HG03280 (cell line): ENCODE measurements at regions not wholly inside any gene's neighbourhood (a gene's known extent, or its start where the extent isn't known, plus 50 kb on each side); places are given as distances from the start of the nearest gene placed in this dataset.

Experiments
- ATAC-seq: cut with Tn5 transposase; IDR thresholded peaks from one replicate; pipeline ENCODE4 v1.9.1; 2021; ENCODE audit warnings: mild to moderate bottlenecking, moderate library complexity; ENCODE audit not compliant: unreplicated experiment

DNA sequence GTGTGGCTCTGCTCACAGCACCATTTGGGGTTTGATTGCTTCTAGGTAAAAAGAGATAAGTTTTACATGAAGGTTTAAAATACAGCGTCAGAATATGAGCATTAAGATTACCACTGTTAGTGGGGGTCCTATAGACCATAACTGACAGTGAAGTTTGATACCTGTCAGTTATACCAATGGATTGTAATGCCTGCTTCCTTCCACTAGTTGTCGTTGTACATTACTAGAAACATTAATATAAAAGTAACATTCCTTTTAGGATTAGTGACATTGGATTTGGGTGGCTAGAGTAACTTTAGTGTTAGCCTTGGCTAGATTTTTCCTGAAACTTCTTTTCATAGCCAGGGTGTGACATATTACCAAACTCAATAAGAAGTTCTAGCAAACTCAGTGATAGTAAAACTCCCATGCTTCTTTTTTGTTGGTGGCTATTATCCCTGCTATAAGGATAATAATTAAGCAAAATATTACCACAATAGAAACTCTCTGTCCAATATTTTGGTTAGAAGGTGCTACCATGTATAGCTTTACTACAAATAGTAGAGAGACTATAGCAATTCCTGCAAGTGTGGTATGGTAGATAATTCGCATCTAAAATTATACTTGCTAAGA lies 57.1 kb downstream of the FAM181B start:
- ATAC-seq, result no peak

- no peak for ATAC-seq
Observed at GRCh38 chr11:82675838-82676237, 57.8 kb downstream of the FAM181B start.

DNA sequence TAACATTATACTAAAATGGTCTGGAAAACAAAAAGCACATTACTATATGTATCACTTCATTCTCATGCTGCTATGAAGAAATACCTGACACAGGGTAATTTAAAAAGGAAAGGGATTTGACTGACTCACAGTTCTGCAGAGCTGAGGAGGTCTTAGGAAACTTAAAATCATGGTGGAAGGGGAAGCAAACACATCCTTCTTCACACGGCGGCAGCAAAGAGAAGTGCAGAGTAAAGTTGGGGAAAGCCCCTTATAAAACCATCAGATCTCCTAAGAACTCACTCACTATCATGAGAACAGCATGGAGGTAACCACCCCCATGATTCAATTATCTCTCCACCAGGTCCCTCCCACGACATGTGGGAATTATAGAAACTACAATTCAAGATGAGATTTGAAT lies 60.0 kb downstream of the FAM181B start:
- no peak for ATAC-seq

DNA sequence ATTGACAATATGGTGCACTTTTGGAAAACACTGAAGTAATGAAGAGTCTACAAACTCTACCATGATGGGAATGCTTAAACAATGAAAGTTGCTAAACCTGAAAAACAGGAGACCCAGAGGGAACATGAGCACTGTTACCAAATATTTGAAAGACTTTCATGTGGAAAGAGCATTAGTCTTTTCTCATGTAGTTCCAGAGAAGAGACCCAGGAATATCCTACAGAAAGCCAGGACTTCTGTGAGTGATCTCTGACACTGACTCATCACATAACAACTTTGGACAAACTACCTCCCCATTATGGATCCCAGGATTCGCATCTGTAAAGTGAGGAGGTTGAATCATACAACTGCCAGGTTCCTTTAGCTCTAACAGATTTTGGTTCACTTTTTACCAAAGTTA lies 62.2 kb downstream of the FAM181B start:
- no peak for ATAC-seq

GRCh38 chr11:82663535-82663934 lies 70.1 kb downstream of the FAM181B start:
- no peak for ATAC-seq

DNA sequence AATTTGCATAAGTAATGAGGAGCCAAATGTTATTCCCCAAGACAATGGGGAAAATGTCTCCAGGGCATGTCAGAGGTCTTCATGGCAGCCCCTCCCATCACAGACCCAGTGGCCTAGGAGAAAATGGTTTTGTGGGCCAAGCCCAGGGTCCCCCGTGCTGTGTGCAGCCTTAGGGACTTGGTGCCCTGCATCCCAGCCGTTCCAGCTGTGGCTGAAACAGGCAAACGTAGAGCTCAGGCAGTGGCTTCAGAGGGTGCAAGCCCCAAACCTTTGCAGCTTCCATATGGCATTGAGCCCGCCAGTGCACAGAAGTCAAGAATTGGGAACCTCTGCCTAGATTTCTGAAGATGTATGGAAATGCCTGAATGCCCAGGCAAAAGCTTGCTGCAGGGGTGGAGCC lies 79.9 kb downstream of the FAM181B start:
- no peak for ATAC-seq

- no peak for ATAC-seq
Observed at GRCh38 chr11:82639251-82639650, 94.4 kb downstream of the FAM181B start.

- ATAC-seq, result no peak
Observed at GRCh38 chr11:82636615-82637014, 97.0 kb downstream of the FAM181B start.

GRCh38 chr11:82634091-82634490 lies 99.6 kb downstream of the FAM181B start:
- no peak for ATAC-seq

DNA sequence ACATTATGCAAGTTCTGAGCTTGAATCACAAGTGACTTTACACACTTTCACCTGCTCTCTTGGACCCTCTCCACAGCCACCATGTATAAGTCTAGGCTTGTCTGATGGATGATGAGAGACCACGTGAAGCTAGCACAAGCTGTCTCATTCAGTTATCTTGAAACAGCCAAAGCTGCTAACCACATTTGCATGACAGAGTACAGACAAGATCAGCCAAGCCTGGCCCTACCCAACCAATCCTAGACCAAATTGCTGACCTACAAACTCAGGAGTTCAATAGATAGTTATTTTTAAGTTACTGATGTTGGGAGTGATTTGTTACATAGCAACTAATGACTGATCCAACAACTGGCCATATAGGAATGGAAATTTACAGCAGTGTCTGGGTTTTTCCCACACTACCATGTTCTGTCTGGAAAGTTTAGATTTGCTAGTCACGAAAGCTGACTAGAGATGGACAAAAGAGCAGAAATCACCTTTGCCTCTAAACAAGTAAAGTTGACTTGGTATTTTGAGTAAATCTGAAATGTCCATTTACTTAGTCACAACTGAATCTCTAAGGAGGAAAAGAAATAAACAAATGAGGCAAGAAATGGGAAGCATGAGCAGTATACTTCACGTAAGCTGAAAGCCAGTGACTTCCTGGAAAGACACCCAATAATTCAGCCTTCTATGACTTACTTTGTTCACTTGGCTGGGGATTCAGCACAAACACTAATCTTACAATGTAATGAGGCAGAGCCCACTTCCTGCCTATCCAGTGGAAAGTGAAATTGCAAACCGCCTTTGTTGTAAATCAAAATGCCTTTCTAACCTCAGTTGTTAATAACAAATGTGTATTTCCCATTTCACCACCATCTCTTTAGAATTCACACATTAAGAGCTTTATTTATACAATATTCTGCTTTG lies 101.7 kb downstream of the FAM181B start:
- ATAC-seq, result peak; percentile 59

DNA sequence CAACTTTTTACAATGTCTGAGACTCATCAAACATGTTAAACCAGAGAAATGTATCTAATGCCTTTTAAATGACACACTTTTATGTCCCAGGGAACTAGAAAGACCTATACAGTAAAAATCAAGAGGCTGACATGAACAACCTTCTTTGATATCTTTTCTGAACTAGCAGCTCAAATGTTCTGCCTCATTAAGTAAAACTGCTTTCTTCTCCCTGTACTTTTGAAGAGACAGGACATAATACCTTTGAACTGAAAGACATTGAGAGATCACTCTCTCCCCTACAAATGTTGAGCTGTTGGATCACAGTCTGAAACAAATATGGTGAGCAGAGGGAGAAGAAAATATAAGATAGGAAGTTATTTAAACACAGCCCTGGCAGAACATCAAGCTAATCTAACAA lies 123.0 kb downstream of the FAM181B start:
- no peak for ATAC-seq

DNA sequence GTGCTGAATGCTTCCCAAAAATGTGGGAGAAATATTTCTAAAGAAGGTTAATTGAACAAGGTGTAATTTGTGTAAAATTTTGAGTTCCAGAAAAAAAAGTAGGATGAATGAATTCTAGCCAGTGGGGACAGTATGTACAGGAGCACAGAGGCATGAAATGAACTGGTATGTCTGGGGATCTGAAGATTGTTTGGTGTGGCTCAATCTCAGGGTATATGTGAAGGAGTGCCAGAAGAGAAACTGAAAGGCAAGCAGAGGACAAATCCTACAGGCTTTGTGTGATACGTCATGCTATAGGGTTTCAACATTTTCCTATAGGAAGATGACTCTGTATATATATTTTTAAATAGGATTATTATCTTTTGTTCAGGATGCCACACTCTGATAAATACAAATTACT lies 126.9 kb downstream of the FAM181B start:
- no peak for ATAC-seq

- ATAC-seq, result no peak
Observed at GRCh38 chr11:82601711-82602110, 132.0 kb downstream of the FAM181B start.

GRCh38 chr11:82599836-82600235 lies 133.8 kb downstream of the FAM181B start:
- ATAC-seq, result no peak

DNA sequence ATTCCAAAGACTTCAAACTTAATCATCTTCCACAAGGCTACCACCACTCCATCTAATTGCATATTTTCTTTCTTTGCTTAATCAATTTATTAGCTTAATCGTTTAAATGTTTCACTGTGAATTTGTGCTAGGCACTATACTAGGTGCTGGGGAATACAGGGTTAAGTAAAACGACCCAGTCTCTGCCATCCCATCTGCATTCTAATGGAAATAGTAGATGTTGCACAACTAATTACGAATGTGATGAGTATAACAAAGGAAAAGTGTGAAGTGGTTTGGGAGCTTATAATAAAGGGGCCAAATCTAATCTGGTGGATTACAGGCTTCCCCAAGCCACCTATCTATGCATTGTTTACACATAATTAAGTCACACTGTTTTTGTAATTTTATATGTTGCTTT lies 147.1 kb downstream of the FAM181B start:
- no peak for ATAC-seq

DNA sequence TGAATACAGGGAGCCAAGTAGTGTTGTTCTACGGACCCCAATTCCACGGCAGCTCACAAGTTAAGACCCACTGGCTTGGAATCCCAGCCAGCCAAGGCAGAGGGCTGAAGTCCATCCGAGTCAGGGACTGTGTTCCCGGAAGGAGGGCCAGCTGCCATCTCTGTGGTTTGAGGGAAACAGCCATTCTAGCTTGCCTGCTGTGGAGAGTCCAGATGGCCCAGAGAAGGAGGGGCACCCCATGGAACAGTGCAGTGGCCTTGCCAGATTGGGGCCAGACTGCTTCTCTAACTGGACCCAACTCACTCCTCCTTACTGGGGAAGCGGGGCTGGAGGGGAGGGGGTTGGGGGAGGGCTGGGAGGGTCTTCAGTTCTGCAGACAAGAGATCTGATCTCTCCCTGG lies 156.4 kb downstream of the FAM181B start:
- no peak for ATAC-seq

DNA sequence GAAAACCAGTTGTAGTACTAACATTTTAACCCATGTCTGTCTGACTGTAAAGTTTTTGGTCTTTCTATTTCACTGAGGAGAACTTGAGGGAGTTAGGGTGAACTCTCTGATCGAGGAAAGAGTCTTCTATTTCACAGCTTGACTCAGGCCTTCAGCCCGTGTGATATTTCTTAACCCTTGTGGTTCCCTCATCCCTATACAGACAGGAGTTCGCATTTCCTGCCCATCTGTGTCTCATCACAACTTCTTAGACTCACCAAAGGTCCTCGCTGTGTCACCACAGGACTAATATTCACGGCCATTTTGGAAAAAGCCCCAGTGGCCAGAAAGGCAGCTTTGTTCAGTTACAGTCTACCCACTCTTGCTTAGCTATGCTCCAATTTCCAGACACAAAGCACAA lies 172.8 kb downstream of the FAM181B start:
- no peak for ATAC-seq

DNA sequence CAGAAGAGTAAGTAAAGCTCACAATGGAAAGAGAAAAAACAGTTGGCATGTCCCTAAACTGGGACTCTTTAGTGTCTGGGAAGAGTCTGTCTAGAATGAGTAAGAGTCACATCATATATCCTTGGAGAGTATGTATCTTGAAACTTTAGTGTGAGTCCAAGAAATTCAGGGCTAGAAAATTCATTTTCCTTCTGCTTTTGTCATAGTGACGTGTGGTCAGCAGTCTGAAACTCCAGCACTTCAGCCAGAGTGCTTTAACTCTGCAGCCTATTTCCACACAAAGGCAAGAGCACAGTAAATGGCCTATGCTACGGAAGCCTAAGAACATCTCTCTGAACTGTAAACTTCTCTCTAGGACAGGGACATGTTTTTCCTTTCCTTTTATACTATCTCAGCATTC lies 174.1 kb downstream of the FAM181B start:
- no peak for ATAC-seq

- peak; percentile 92 for ATAC-seq
Observed at GRCh38 chr11:82557274-82557673, 176.4 kb downstream of the FAM181B start.

DNA sequence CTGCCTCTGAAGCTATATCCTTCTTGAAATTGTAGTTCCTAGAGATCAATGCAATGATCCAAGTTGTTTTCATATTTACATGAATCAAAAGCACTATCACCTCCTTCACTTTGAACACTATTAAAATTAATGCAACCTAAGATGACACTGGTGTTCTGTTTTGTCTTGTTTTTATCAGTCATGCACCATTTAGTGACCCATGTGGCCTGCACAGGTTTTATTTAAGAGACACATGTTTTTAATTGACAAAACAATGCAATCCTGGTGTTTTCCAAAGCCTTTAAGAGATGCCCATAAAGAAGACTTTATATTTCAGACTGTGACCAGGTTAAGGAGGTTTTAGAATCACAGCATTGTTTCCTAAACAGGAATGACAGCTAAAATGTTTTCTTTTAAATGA lies 177.5 kb downstream of the FAM181B start:
- ATAC-seq, result no peak

DNA sequence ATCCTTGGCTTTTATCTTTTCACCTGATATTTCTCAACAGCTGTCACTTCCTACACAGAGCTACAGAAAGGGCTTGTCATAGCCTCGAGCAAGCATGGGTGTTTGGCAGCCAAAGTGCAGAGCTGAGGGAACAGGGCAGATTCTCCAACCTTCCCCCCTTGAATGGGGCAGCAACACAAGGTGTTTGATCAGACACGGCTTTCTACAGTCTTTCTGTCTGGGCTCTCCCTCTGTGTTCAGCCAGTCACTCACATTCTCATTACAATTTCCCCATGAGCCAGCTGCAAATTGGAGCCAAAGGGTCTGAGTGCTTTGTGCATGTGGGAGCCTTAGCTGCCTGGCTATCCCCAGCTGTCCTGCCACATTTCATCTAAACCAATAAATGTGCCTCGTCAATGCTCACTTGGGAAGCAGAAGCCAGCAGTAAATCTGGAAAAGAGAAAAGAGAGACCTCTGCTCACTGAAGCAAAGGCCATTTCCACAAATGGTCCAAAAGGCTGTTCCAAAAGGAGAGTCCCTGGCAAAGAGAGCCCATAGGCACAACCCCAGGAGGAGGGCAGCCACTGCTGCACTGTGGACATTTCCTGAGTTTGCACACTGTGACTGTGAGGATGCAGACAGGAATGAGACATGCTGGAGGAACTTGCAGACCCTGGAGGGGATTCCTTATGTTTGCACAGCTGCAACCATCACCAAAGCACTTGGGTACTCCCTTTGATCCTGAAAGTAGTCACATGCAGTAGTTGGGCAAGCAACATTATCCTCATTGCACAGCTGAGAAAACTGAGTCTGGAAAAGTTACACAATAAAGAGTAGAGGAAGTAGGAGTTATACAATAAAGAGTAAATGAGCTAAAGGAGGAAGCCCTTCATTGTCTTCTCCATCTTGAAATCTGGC lies 186.8 kb downstream of the FAM181B start:
- ATAC-seq, result no peak
